ENCODE measurements at regions not wholly inside any gene's neighbourhood (a gene's known extent, or its start where the extent isn't known, plus 50 kb on each side); places are given as distances from the start of the nearest gene placed in this dataset.

- H3K27ac Mint-ChIP-seq (ENCODE audit: unreplicated experiment) = no peak overlapping the region
- no peaks in the 10 kb centered on the region for H3K9me3 Mint-ChIP-seq (ENCODE audit: unreplicated experiment)
- H3K36me3 Mint-ChIP-seq (ENCODE audit: unreplicated experiment) = no peaks in the 10 kb centered on the region
- H3K4me3 Mint-ChIP-seq (ENCODE audit: unreplicated experiment) = no peak overlapping the region
- no peaks in the 10 kb centered on the region for H3K27me3 Mint-ChIP-seq (ENCODE audit: unreplicated experiment)
- DNase-seq = no peak
- TF ChIP-seq, protein P1, sequence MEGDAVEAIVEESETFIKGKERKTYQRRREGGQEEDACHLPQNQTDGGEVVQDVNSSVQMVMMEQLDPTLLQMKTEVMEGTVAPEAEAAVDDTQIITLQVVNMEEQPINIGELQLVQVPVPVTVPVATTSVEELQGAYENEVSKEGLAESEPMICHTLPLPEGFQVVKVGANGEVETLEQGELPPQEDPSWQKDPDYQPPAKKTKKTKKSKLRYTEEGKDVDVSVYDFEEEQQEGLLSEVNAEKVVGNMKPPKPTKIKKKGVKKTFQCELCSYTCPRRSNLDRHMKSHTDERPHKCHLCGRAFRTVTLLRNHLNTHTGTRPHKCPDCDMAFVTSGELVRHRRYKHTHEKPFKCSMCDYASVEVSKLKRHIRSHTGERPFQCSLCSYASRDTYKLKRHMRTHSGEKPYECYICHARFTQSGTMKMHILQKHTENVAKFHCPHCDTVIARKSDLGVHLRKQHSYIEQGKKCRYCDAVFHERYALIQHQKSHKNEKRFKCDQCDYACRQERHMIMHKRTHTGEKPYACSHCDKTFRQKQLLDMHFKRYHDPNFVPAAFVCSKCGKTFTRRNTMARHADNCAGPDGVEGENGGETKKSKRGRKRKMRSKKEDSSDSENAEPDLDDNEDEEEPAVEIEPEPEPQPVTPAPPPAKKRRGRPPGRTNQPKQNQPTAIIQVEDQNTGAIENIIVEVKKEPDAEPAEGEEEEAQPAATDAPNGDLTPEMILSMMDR (IDR thresholded peaks at IDR 0.05; ENCODE audit: partially characterized antibody, unreplicated experiment) = no peak
- H3K4me1 Mint-ChIP-seq (ENCODE audit: low read depth, unreplicated experiment) = no peaks in the 10 kb centered on the region
These were observed 156.1 kb upstream of the LNX1 start for GRCh38 chr4:53747401-53747800.

DNA sequence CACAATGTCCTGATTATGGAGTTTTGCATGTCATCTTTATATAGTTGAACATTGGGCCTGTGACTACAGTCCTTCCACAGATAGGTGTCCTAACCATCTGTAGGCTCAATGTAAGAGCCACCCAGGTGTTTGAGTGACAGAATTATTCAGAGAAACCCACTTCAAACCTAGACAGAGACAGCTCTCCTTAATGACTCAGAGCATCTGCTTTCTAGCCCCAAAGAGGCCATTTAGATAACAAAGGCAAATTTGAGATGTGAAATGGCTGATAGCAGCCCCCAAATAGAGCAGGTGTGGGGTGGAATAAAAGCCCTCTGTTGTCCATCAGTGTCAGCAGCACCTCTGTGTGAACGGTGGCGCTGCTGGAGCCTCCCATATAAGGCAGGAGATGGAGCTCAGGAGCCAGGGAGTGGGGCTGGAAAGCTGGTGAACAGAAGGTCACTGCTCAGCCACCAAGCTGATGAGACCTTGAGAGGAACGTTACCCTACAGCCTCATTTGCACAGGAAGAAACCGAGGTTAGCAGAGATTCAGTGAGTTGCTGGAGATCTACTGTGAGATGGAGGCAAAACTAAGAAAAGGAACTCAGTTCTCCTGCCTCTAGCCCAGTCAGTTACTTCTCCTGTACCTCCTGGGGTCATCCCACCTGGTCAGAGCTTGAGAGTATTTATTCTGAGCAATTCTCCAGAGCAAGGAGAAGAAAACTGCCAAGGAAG, 153.3 kb upstream of the LNX1 start:
- Mint-ChIP-seq H3K4me3 (ENCODE audit: unreplicated experiment) (no peak overlapping the region), H3K27me3 (ENCODE audit: unreplicated experiment) (no peaks in the 10 kb centered on the region), H3K9me3 (ENCODE audit: unreplicated experiment) (no peaks in the 10 kb centered on the region), H3K27ac (ENCODE audit: unreplicated experiment) (no peak overlapping the region), H3K36me3 (ENCODE audit: unreplicated experiment) (no peaks in the 10 kb centered on the region), H3K4me1 (ENCODE audit: low read depth, unreplicated experiment) (no peaks in the 10 kb centered on the region)
- TF ChIP-seq, protein P1 (IDR thresholded peaks at IDR 0.05; ENCODE audit: partially characterized antibody, unreplicated experiment) = no peak
- DNase-seq = no peak

DNA sequence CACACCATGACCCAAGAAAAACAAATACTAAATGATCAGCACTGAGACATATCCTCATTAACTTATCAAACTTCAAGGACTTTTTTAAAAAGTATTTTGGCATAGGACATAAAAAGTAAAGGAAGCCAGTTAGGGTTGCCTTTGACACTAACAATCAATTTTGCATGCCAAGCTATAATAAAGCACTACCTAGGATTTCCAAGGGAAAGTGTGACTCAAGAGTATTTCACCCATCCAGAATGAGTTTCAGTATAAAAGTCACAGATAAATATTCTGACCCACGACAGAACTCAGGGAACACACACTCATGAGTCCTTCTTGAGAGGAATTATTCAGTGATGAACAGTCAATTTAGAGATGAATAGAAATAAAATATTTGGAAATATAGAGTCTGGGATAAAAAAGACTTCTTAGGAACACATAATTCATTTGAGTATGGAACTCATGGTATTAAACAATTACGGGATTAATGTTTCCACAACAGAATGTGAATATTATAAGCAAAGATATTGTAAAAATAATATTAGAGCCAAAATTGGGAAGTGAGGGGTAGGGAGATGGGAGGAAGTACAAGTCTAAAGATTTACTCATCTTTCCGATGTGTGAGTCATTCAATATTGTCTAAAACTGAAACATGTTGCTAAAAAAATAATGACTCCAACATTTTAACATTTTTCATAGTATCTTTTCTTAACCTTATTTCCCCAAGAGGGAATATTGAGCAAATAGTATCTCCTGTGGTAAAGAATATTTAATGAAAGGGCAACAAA, 143.5 kb upstream of the LNX1 start:
- no peak overlapping the region for H3K27ac Mint-ChIP-seq (ENCODE audit: unreplicated experiment)

DNA sequence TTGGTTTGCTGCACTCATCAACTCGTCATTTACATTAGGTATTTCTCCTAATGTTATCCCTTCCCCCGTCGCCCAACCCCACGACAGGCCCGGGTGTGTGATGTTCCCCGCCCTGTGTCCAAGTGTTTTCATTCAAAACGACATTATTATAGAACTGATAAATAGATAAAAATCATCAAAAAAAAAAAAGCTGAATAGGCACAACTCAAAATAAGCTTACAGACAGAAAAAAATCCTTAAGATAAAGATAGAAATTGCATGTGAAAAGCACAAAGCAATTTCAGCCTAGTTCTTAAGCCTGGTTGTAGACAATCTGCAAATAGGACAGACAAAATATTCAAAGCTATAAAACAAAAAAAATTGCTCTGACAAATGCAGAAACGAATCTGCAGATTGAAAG, 142.9 kb upstream of the LNX1 start:
- TF ChIP-seq, protein P1 (IDR thresholded peaks at IDR 0.05; ENCODE audit: partially characterized antibody, unreplicated experiment) = no peak
- Mint-ChIP-seq H3K27ac (ENCODE audit: unreplicated experiment) (no peak overlapping the region), H3K27me3 (ENCODE audit: unreplicated experiment) (no peaks in the 10 kb centered on the region), H3K9me3 (ENCODE audit: unreplicated experiment) (no peaks in the 10 kb centered on the region), H3K4me3 (ENCODE audit: unreplicated experiment) (no peak overlapping the region), H3K36me3 (ENCODE audit: unreplicated experiment) (no peaks in the 10 kb centered on the region), H3K4me1 (ENCODE audit: low read depth, unreplicated experiment) (no peaks in the 10 kb centered on the region)
- DNase-seq = no peak

More for the DNA sequence above, 143.5 kb upstream of the LNX1 start:
- H3K27me3 Mint-ChIP-seq (ENCODE audit: unreplicated experiment) = no peaks in the 10 kb centered on the region
- no peak overlapping the region for H3K4me3 Mint-ChIP-seq (ENCODE audit: unreplicated experiment)
- H3K9me3 Mint-ChIP-seq (ENCODE audit: unreplicated experiment) = no peaks in the 10 kb centered on the region
- DNase-seq = no peak
- H3K36me3 Mint-ChIP-seq (ENCODE audit: unreplicated experiment) = no peaks in the 10 kb centered on the region
- H3K4me1 Mint-ChIP-seq (ENCODE audit: low read depth, unreplicated experiment) = no peaks in the 10 kb centered on the region
- TF ChIP-seq, protein P1 (IDR thresholded peaks at IDR 0.05; ENCODE audit: partially characterized antibody, unreplicated experiment) = no peak

DNA sequence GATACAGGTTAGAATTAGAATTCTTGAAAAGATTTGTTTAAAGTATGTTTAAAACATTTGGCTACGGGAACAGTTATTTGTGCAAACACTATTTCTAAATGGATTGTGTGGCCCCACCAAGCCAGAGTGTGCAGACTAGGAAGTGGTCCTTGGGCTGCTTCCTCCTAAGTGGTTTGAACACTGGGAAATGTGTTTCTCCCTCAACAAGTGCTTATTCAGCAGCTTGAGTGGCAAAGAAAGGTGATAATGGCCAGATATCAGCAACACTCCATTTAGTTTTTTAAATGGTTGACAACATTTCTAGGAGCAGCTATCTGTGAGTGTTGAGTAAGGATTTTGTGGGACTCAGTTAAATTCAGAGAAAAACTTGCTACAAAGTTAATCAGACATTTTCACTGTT, 141.4 kb upstream of the LNX1 start:
- no peaks in the 10 kb centered on the region for H3K9me3 Mint-ChIP-seq (ENCODE audit: unreplicated experiment)
- H3K4me3 Mint-ChIP-seq (ENCODE audit: unreplicated experiment) = no peak overlapping the region
- no peak overlapping the region for H3K27ac Mint-ChIP-seq (ENCODE audit: unreplicated experiment)
- no peaks in the 10 kb centered on the region for H3K4me1 Mint-ChIP-seq (ENCODE audit: low read depth, unreplicated experiment)
- no peaks in the 10 kb centered on the region for H3K36me3 Mint-ChIP-seq (ENCODE audit: unreplicated experiment)
- DNase-seq = no peak
- H3K27me3 Mint-ChIP-seq (ENCODE audit: unreplicated experiment) = no peaks in the 10 kb centered on the region
- TF ChIP-seq, protein P1 (IDR thresholded peaks at IDR 0.05; ENCODE audit: partially characterized antibody, unreplicated experiment) = no peak
